ENCODE measurements at regions not wholly inside any gene's neighbourhood (a gene's known extent, or its start where the extent isn't known, plus 50 kb on each side); places are given as distances from the start of the nearest gene placed in this dataset.

DNA sequence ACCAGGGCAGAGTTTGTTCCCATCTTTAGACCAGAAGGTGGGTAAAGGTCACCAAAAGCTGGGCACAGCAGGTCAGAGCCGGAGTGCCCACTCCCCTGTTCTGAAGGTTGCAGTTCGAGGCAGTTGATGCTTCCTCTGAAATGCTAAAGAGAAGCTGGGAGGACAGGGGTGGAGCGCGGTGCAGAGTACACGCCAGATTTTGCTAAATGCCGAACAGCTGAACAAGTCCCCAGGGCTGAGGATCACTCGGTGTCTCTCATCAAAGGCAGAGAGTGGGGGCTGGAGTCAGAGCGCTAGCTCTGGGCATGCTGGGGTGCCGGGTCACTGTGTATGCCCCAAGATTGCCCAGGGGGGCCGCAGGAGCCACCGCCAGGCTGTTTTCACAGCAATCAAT is 197.0 kb downstream of the BCOR start:
- TF ChIP-seq, protein P1, sequence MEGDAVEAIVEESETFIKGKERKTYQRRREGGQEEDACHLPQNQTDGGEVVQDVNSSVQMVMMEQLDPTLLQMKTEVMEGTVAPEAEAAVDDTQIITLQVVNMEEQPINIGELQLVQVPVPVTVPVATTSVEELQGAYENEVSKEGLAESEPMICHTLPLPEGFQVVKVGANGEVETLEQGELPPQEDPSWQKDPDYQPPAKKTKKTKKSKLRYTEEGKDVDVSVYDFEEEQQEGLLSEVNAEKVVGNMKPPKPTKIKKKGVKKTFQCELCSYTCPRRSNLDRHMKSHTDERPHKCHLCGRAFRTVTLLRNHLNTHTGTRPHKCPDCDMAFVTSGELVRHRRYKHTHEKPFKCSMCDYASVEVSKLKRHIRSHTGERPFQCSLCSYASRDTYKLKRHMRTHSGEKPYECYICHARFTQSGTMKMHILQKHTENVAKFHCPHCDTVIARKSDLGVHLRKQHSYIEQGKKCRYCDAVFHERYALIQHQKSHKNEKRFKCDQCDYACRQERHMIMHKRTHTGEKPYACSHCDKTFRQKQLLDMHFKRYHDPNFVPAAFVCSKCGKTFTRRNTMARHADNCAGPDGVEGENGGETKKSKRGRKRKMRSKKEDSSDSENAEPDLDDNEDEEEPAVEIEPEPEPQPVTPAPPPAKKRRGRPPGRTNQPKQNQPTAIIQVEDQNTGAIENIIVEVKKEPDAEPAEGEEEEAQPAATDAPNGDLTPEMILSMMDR (IDR thresholded peaks at IDR 0.05), result no peak
- no peak for TF ChIP-seq POLR2A (IDR thresholded peaks at IDR 0.05)
